Mesendoderm (in vitro differentiated cells): ENCODE measurements at regions not wholly inside any gene's neighbourhood (a gene's known extent, or its start where the extent isn't known, plus 50 kb on each side); places are given as distances from the start of the nearest gene placed in this dataset.
A peak's percentile ranks its signal among the peaks of the same experiment; 100 is the strongest.

ENCODE experiments used
- DNase-seq: peaks from one replicate; pipeline ENCODE4 v3.0.0; 2013
- H2AK5ac ChIP-seq: 2 replicates; pipeline ENCODE4 v1.6.1; 2013; ENCODE audit warnings: low read length, inconsistent platforms
- H2BK120ac ChIP-seq: 2 replicates; pipeline ENCODE4 v1.6.1; 2013; ENCODE audit warnings: low read depth, mild to moderate bottlenecking, low read length, moderate library complexity, mixed read lengths
- H2BK15ac ChIP-seq: replicated peaks from 2 replicates; pipeline ENCODE4 v1.6.1; 2013; ENCODE audit warnings: low read depth, mild to moderate bottlenecking, moderate library complexity
- H2BK5ac ChIP-seq: 2 replicates; pipeline ENCODE4 v1.6.1; 2013; ENCODE audit warnings: low read length, inconsistent platforms
- H3K18ac ChIP-seq: 2 replicates; pipeline ENCODE4 v1.6.1; 2013; ENCODE audit warnings: mild to moderate bottlenecking, low read length, mixed read lengths
- H3K23ac ChIP-seq: one replicate; pipeline ENCODE4 v1.6.1; 2013; ENCODE audit warnings: low read length
- H3K27ac ChIP-seq: 2 replicates; pipeline ENCODE4 v1.5.1; 2013; ENCODE audit warnings: low read depth, mild to moderate bottlenecking, inconsistent platforms, low read length, moderate library complexity
- H3K27me3 ChIP-seq: 2 replicates; pipeline ENCODE4 v1.6.1; 2013; ENCODE audit warnings: low read length, control low read depth, mild to moderate bottlenecking, inconsistent platforms; ENCODE audit not compliant: insufficient read depth, poor library complexity
- H3K36me3 ChIP-seq: 2 replicates; pipeline ENCODE4 v1.6.1; 2013; ENCODE audit warnings: low read length, inconsistent platforms; ENCODE audit not compliant: control insufficient read depth, insufficient read depth
- H3K4ac ChIP-seq: one replicate; pipeline ENCODE4 v1.6.1; 2013; ENCODE audit warnings: low read depth, mild to moderate bottlenecking, low read length, moderate library complexity
- H3K4me1 ChIP-seq: 2 replicates; pipeline ENCODE4 v1.6.1; 2013; ENCODE audit warnings: low read depth, low read length, inconsistent platforms; ENCODE audit not compliant: control insufficient read depth
- H3K4me2 ChIP-seq: 2 replicates; pipeline ENCODE4 v1.6.1; 2013; ENCODE audit warnings: low read length
- H3K4me3 ChIP-seq: 2 replicates; pipeline ENCODE4 v1.5.1; 2013; ENCODE audit warnings: mild to moderate bottlenecking, low read length
- H3K56ac ChIP-seq: one replicate; pipeline ENCODE4 v1.6.1; 2013; ENCODE audit warnings: low read length
- H3K79me1 ChIP-seq: 2 replicates; pipeline ENCODE4 v1.6.1; 2013; ENCODE audit warnings: low read length, inconsistent platforms
- H3K79me2 ChIP-seq: 2 replicates; pipeline ENCODE4 v1.6.1; 2013; ENCODE audit warnings: mild to moderate bottlenecking, low read length; ENCODE audit not compliant: control insufficient read depth, insufficient read depth
- H3K9ac ChIP-seq: 2 replicates; pipeline ENCODE4 v1.6.1; 2013; ENCODE audit warnings: low read length, inconsistent platforms
- H4K5ac ChIP-seq: one replicate; pipeline ENCODE4 v1.6.1; 2013; ENCODE audit warnings: low read length
- H4K8ac ChIP-seq: one replicate; pipeline ENCODE4 v1.6.1; 2013; ENCODE audit warnings: low read depth, mild to moderate bottlenecking, control low read depth, low read length, moderate library complexity
- WGBS: extraction: QIAGEN DNeasy Blood & Tissue Kit; methylation state at CpG from one replicate; pipeline ENCODE4 v1.1.7; 2013; ENCODE audit warnings: low lambda C conversion rate, missing lambda C conversion rate; ENCODE audit not compliant: insufficient coverage; ENCODE audit errors: extremely low coverage; 5-methylcytosine and 5-hydroxymethylcytosine counted together

DNA sequence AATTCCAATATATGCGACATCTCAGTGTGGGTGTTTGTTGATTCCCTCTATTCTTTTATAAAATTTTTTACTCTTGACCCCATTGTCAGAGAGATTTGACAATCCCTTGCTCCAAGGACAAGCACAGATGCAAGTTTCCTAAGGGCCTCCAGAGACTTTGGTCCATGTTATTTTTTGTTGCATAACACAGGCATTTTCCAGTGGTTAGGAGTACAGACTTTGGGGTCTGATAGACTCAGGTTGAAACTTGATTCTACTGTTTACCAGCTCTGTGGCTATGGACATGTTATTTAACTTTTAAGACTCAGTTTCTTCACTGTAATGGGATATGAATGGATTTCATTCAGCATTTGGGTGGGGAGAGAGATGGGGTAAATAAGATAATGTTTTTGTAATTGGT is 361.3 kb downstream of the ENC1 start:
- Histone ChIP-seq H4K5ac (no peak overlapping the region), H3K23ac (no peak overlapping the region), H3K4me2 (no peak overlapping the region), H3K27me3 (no peaks in the 10 kb centered on the region), H4K8ac (no peak overlapping the region), H3K79me2 (no peaks in the 10 kb centered on the region), H3K18ac (no peak overlapping the region), H3K9ac (no peak overlapping the region), H3K79me1 (no peaks in the 10 kb centered on the region), H3K4me3 (no peak overlapping the region), H3K56ac (no peak overlapping the region), H2AK5ac (no peak overlapping the region), H3K36me3 (no peaks in the 10 kb centered on the region), H2BK120ac (no peak overlapping the region), H3K4ac (no peak overlapping the region), H2BK15ac (no peak overlapping the region), H3K27ac (no peak overlapping the region), H2BK5ac (no peak overlapping the region), H3K4me1 (no peaks in the 10 kb centered on the region)
- DNase-seq, result no peak
- no CpG with 5 or more reads among the region's 1 CpG for WGBS

DNA sequence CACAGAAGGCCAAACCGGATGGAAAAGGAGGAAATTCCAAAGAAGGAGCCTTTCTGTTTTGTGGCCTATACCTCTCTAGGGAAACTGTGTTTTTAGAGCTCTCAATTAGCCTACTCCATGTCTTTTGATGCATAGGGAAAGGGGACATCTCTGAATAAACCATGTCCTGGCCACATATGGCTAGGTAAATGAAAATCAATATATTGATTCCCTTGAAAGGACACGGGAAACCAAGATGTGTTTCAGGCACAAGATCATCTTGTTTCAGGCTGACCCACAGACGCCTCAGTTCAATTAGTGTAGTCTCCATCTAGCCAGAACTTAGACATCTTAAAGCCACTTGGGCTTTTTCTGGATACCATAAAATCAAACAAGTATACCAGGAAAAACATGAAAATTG is 363.1 kb downstream of the ENC1 start:
- H3K27me3 ChIP-seq, result no peaks in the 10 kb centered on the region
- DNase-seq, result no peak
- H2BK15ac ChIP-seq, result no peak overlapping the region
- H3K36me3 ChIP-seq, result no peaks in the 10 kb centered on the region
- peaks cover under 1% of the 10 kb centered on the region for H3K4me1 ChIP-seq
- H3K4me3 ChIP-seq, result no peak overlapping the region
- H3K4ac ChIP-seq, result no peak overlapping the region
- H3K56ac ChIP-seq, result no peak overlapping the region
- no peak overlapping the region for H3K23ac ChIP-seq
- no peak overlapping the region for H3K9ac ChIP-seq
- H3K79me2 ChIP-seq, result no peaks in the 10 kb centered on the region
- H2BK120ac ChIP-seq, result no peak overlapping the region
- H4K5ac ChIP-seq, result no peak overlapping the region
- H3K18ac ChIP-seq, result no peak overlapping the region
- no peak overlapping the region for H3K27ac ChIP-seq
- no peak overlapping the region for H2AK5ac ChIP-seq
- no CpG with 5 or more reads among the region's 3 CpGs for WGBS
- no peak overlapping the region for H3K4me2 ChIP-seq
- H2BK5ac ChIP-seq, result no peak overlapping the region
- no peak overlapping the region for H4K8ac ChIP-seq
- no peaks in the 10 kb centered on the region for H3K79me1 ChIP-seq

DNA sequence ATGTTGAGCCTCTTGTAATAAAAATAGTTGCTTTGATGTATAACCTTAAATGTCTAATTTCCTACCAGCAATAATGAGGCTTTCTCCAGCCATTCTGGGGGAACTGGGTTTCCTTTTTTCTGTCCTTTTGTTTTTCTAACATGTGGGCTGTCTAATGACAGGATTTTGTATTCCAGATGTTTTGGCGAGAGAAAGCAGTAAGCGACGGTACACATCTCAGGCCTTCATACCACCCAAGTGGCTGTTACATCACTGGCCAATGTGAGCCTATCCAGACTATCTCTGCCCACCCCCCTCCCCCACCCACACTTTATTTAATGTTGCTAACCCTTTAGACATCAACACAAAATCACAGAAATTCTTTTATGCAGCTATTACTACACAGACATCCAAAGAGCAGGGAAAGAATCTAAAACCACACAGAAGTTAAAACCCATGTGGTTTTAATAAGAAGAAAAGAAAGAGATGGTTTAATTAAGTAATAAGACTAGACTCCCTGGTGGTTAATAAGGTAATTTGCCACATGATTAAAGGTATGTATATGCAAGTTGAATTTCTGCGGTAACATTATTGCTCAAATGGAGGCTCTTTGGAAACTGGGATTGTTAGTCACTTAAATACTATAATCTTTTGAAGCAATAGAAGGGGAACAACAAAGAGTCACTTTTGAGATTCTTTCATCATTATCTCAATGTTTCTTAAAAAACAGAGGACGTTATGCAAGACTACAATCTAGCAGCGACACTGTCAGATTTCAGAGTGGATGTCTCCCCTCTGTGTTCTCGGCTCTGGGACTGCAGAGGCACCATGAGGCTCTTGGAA is 365.1 kb downstream of the ENC1 start:
- no peak for DNase-seq
- H3K18ac ChIP-seq, result no peak overlapping the region
- no peak overlapping the region for H3K56ac ChIP-seq
- H3K4me2 ChIP-seq, result no peak overlapping the region
- WGBS, result no CpG with 5 or more reads among the region's 7 CpGs
- H3K9ac ChIP-seq, result no peak overlapping the region
- no peak overlapping the region for H4K8ac ChIP-seq
- H2BK15ac ChIP-seq, result no peak overlapping the region
- H3K27ac ChIP-seq, result no peak overlapping the region
- H3K4ac ChIP-seq, result no peak overlapping the region
- no peak overlapping the region for H2AK5ac ChIP-seq
- H3K23ac ChIP-seq, result no peak overlapping the region
- H2BK5ac ChIP-seq, result no peak overlapping the region
- H3K4me3 ChIP-seq, result no peak overlapping the region
- H3K79me2 ChIP-seq, result no peaks in the 10 kb centered on the region
- no peaks in the 10 kb centered on the region for H3K36me3 ChIP-seq
- no peaks in the 10 kb centered on the region for H3K27me3 ChIP-seq
- no peaks in the 10 kb centered on the region for H3K79me1 ChIP-seq
- no peak overlapping the region for H4K5ac ChIP-seq
- H3K4me1 ChIP-seq, result peaks cover 6% of the 10 kb centered on the region
- H2BK120ac ChIP-seq, result no peak overlapping the region

DNA sequence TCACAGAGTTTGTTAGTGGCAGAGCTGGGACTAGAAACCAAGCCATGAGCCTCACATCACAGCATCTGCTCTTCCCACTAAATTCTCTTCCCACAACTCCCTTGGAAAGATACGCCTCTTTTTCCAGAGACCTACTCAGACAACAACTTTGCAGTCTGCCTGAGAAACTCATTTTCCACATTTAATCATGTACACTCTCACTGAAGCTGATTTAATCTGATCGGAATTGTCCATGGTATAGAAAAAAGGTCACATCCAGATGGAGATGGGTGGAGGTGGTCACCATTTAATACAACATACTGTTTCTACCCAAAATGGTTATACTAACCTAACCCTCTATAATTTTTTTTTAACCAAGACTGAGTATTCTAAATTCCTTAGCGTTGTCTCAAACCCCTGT is 366.2 kb downstream of the ENC1 start:
- no peak overlapping the region for H3K27ac ChIP-seq

DNA sequence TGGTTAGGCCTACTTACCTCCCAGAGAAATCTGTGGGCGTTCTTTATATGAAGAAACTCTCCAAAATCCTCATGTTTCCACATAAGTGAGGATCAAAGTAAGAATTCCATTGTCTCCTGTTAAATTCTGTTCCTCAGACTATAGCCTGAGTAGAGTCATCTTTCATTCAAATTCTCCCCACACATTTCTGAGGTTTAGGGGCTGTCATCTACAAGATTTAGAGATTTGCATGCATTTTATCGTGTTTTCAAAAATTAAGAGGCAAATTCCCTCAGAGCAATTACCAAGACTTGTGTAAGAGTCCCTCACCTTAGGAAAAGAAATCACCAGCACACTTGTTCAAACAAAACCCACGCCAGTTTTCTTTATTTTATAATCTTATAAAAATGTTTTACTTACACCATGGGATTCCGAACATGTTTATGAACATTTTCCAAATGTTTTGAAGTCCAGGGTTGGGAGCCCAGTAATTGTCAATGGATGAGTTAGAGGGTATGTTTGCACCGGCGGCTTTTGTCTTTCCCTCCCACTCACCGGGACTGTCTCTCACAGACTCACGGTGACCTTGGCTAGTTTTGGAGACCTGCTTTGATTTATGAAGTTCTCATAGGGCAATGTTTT is 367.6 kb downstream of the ENC1 start:
- Histone ChIP-seq H3K9ac (no peak overlapping the region), H3K4me1 (peaks cover 6% of the 10 kb centered on the region), H3K4ac (no peak overlapping the region), H3K4me2 (no peak overlapping the region), H2BK5ac (no peak overlapping the region), H3K36me3 (no peaks in the 10 kb centered on the region), H4K5ac (no peak overlapping the region), H2AK5ac (no peak overlapping the region), H4K8ac (peak overlapping the region; percentile 13), H3K79me1 (no peaks in the 10 kb centered on the region), H3K27ac (peak overlapping the region; percentile 28), H3K79me2 (no peaks in the 10 kb centered on the region), H3K4me3 (no peak overlapping the region), H3K23ac (no peak overlapping the region), H2BK120ac (peak overlapping the region; percentile 15), H3K56ac (no peak overlapping the region), H3K18ac (peak overlapping the region; percentile 85), H2BK15ac (peak overlapping the region; percentile 96), H3K27me3 (no peaks in the 10 kb centered on the region)
- no CpG with 5 or more reads among the region's 8 CpGs for WGBS
- no peak for DNase-seq

More for the DNA sequence above, 366.2 kb downstream of the ENC1 start:
- H3K79me1 ChIP-seq, result no peaks in the 10 kb centered on the region
- DNase-seq, result no peak
- no peak overlapping the region for H4K8ac ChIP-seq
- no peak overlapping the region for H3K18ac ChIP-seq
- H3K36me3 ChIP-seq, result no peaks in the 10 kb centered on the region
- no peak overlapping the region for H2AK5ac ChIP-seq
- H4K5ac ChIP-seq, result no peak overlapping the region
- H3K4ac ChIP-seq, result no peak overlapping the region
- no CpG with 5 or more reads among the region's 3 CpGs for WGBS
- H3K27me3 ChIP-seq, result no peaks in the 10 kb centered on the region
- no peak overlapping the region for H3K23ac ChIP-seq
- H3K79me2 ChIP-seq, result no peaks in the 10 kb centered on the region
- H3K4me1 ChIP-seq, result peaks cover 6% of the 10 kb centered on the region
- no peak overlapping the region for H3K4me2 ChIP-seq
- no peak overlapping the region for H3K56ac ChIP-seq
- H3K4me3 ChIP-seq, result no peak overlapping the region
- no peak overlapping the region for H2BK15ac ChIP-seq
- no peak overlapping the region for H2BK5ac ChIP-seq
- no peak overlapping the region for H2BK120ac ChIP-seq
- H3K9ac ChIP-seq, result no peak overlapping the region
